ENCODE measurements at regions not wholly inside any gene's neighbourhood (a gene's known extent, or its start where the extent isn't known, plus 50 kb on each side); places are given as distances from the start of the nearest gene placed in this dataset.
A peak's percentile ranks its signal among the peaks of the same experiment; 100 is the strongest.

DNA sequence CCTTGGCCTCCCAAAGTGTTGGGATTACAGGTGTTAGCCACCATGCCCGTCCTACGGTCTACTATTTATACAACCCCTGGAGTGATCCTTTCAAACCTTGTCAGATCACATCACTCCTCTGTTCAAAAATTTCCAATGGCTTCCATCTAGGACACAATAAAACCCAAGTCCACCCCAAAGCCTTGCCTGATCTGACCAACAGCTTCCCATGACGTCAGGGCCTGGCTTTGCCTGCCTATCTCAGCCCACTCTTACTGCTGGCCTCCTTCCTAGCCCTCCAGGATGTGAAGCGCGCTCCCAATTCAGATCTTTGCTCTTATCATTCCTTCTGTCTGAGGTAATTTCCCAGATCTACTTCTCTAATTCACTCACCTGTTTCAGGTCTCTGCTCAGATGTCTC, 128.4 kb downstream of the LINC00237 start:
- peaks cover 6 to 17% of the 10 kb centered on the region in 2 experiments; a peak in 3 of 5 replicates for H3K27me3 ChIP-seq (ENCODE audit: control insufficient read depth in 1 of 2, insufficient read depth in 2 of 2, low read length in 2 of 2)
- no peaks in the 10 kb centered on the region for H3K36me3 ChIP-seq (replicated peaks in 1 of 2; ENCODE audit: control insufficient read depth in 1 of 2, insufficient read depth in 2 of 2, low read length in 2 of 2)
- ChIA-PET POLR2A (no interaction called here), CTCF (ENCODE audit: low intra/inter-chr PET ratio, low total read pairs) (no interaction called here)
- H3K27ac ChIP-seq (ENCODE audit: extremely low read length, insufficient read depth, low read length): no peak overlapping the region
- no peaks in the 10 kb centered on the region for H4K20me1 ChIP-seq (ENCODE audit: insufficient read depth, low read length)
- H2AFZ ChIP-seq (ENCODE audit: low read length): no peak overlapping the region
- no peaks in the 10 kb centered on the region for H3K79me2 ChIP-seq (ENCODE audit: insufficient read depth, low read length)
- H3K4me1 ChIP-seq (ENCODE audit: insufficient read depth, low read length): peaks cover 27% of the 10 kb centered on the region
- in situ Hi-C loops (cut with HindIII; ENCODE audit: extremely low pct_ligation_motif_present, low pct_unique_long_range_greater_than_20kb) (no loop called here), intact Hi-C loops (cut with micrococcal nuclease; ENCODE audit: unreplicated experiment) (no loop called here)
- TF ChIP-seq, protein P1, sequence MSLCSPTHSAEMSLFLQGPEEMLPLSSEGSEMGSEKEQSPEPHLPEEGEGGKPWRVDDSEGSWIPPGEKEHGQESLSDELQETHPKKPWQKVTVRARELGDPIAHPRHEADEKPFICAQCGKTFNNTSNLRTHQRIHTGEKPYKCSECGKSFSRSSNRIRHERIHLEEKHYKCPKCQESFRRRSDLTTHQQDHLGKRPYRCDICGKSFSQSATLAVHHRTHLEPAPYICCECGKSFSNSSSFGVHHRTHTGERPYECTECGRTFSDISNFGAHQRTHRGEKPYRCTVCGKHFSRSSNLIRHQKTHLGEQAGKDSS (CRISPR knock-in tag; IDR thresholded peaks at IDR 0.05; ENCODE audit: borderline replicate concordance, low read depth): no peak
- peak; percentile 79 for TF ChIP-seq ATF7 (IDR thresholded peaks at IDR 0.05)
- TF ChIP-seq ATF7 (CRISPR knock-in tag; IDR thresholded peaks at IDR 0.05): no peak
- peak; percentile 84 for TF ChIP-seq CREB1 (IDR thresholded peaks at IDR 0.05)
- no peak for TF ChIP-seq CREB1 (CRISPR knock-in tag; IDR thresholded peaks at IDR 0.05)
- H3K4me3 ChIP-seq (replicated peaks in 1 of 3; ENCODE audit: insufficient read depth in 1 of 3, low read depth in 2 of 3, low read length in 3 of 3): no peak overlapping the region
- 64% methylated on average over 5 of the region's 5 CpGs for WGBS (ENCODE audit: low lambda C conversion rate)
- H3K4me2 ChIP-seq (ENCODE audit: low read depth, low read length): no peak overlapping the region
- BruUV-seq (replicated peaks): no TSS peak
- peaks cover 15% of the 10 kb centered on the region for H3K9me3 ChIP-seq (ENCODE audit: low read length)
- ATAC-seq (no peak), DNase-seq (ENCODE audit: low spot score) (no peak), FAIRE-seq (no peak)
- H3K9ac ChIP-seq (ENCODE audit: insufficient read depth, low read depth, low read length): no peak overlapping the region

DNA sequence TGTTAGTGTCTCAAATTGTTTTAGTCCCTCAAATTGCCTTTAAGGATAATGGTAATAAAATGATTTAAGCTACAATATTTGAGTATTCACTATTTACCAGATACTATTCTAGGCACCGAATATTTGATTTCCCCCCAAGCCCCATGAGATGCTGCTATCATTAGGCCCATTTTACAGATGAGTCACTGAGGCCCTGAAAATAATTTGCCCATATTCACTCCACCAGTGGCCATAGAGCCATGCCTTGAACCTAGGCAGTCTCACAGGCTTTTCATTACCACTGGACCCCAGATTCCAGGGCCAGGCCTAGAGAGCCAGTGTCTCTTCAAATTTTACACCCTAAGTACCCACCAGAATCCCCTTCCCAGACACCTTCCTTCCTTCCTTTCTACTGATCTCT, 133.7 kb downstream of the LINC00237 start:
- DNase-seq (ENCODE audit: low spot score): no peak
- H3K79me2 ChIP-seq (ENCODE audit: insufficient read depth, low read length): no peaks in the 10 kb centered on the region
- BruUV-seq (replicated peaks): no TSS peak
- no peak overlapping the region for H3K9ac ChIP-seq (ENCODE audit: insufficient read depth, low read depth, low read length)
- no peak for ATAC-seq
- peak overlapping the region; percentile 50 for H3K4me2 ChIP-seq (ENCODE audit: low read depth, low read length)
- TF ChIP-seq, protein P2, sequence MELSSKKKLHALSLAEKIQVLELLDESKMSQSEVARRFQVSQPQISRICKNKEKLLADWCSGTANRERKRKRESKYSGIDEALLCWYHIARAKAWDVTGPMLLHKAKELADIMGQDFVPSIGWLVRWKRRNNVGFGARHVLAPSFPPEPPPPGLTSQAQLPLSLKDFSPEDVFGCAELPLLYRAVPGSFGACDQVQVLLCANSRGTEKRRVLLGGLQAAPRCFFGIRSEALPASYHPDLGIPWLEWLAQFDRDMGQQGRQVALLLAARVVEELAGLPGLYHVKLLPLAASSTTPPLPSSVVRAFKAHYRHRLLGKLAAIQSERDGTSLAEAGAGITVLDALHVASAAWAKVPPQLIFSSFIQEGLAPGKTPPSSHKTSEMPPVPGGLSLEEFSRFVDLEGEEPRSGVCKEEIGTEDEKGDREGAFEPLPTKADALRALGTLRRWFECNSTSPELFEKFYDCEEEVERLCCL (CRISPR knock-in tag; IDR thresholded peaks at IDR 0.05; ENCODE audit: borderline replicate concordance): 0 out of 2 replicates have a peak, but pooled peaks have one; percentile 2
- TF ChIP-seq ZNF234 (CRISPR knock-in tag; conservative IDR thresholded peaks at IDR 0.05) (0 out of 2 replicates have a peak, but pooled peaks have one; percentile 34), ZNF629 (CRISPR knock-in tag; conservative IDR thresholded peaks at IDR 0.05) (peak; percentile 84), HMG20A (CRISPR knock-in tag; IDR thresholded peaks at IDR 0.05; ENCODE audit: borderline replicate concordance) (no peak), ZBTB20 (CRISPR knock-in tag; IDR thresholded peaks at IDR 0.05; ENCODE audit: borderline replicate concordance, low read depth) (0 out of 2 replicates have a peak, but pooled peaks have one; percentile 3)
- WGBS (ENCODE audit: low lambda C conversion rate): 88% methylated on average over 1 of the region's 1 CpG
- no peak overlapping the region for H2AFZ ChIP-seq (ENCODE audit: low read length)
- intact Hi-C loops (cut with micrococcal nuclease; ENCODE audit: unreplicated experiment) (loop anchor here (5.0 kb wide), 2 partner anchors 45 to 110 kb away; no protein-coding TSS in a partner anchor), in situ Hi-C loops (cut with HindIII; ENCODE audit: extremely low pct_ligation_motif_present, low pct_unique_long_range_greater_than_20kb) (no loop called here)
- peaks cover 7 to 41% of the 10 kb centered on the region in 2 experiments; a peak in 4 of 5 replicates for H3K27me3 ChIP-seq (ENCODE audit: control insufficient read depth in 1 of 2, insufficient read depth in 2 of 2, low read length in 2 of 2)
- H3K4me3 ChIP-seq (replicated peaks in 1 of 3; ENCODE audit: insufficient read depth in 1 of 3, low read depth in 2 of 3, low read length in 3 of 3): no peak overlapping the region
- no peak overlapping the region for H3K27ac ChIP-seq (ENCODE audit: extremely low read length, insufficient read depth, low read length)
- peaks cover 22% of the 10 kb centered on the region for H3K4me1 ChIP-seq (ENCODE audit: insufficient read depth, low read length)
- no peaks in the 10 kb centered on the region for H3K36me3 ChIP-seq (replicated peaks in 1 of 2; ENCODE audit: control insufficient read depth in 1 of 2, insufficient read depth in 2 of 2, low read length in 2 of 2)
- CTCF ChIA-PET (ENCODE audit: low intra/inter-chr PET ratio, low total read pairs): no interaction called here
- POLR2A ChIA-PET: no interaction called here
- no peaks in the 10 kb centered on the region for H4K20me1 ChIP-seq (ENCODE audit: insufficient read depth, low read length)
- no peaks in the 10 kb centered on the region for H3K9me3 ChIP-seq (ENCODE audit: low read length)
- FAIRE-seq: no peak
